Mesothelial cell of epicardium (in vitro differentiated cells): ENCODE measurements at regions not wholly inside any gene's neighbourhood (a gene's known extent, or its start where the extent isn't known, plus 50 kb on each side); places are given as distances from the start of the nearest gene placed in this dataset.

Experiments
- DNase-seq, 2 experiments: peaks; one replicate each; pipeline ENCODE4 v3.0.0; 2021; ENCODE audit warnings: low spot score in 2 of 2; ENCODE audit not compliant: unreplicated experiment in 2 of 2
- H3K27ac Mint-ChIP-seq: 2 replicates; pipeline ENCODE4 v1.8.0; 2021; ENCODE audit warnings: mixed read lengths
- H3K27me3 Mint-ChIP-seq: 2 replicates; pipeline ENCODE4 v1.8.0; 2021; ENCODE audit warnings: low read depth, mixed read lengths
- H3K36me3 Mint-ChIP-seq: 2 replicates; pipeline ENCODE4 v1.8.0; 2021; ENCODE audit warnings: mixed read lengths
- H3K4me1 Mint-ChIP-seq: 2 replicates; pipeline ENCODE4 v1.8.0; 2021; ENCODE audit warnings: mixed read lengths
- H3K4me3 Mint-ChIP-seq: 2 replicates; pipeline ENCODE4 v1.8.0; 2021; ENCODE audit warnings: mild to moderate bottlenecking, moderate library complexity, mixed read lengths
- H3K9me3 Mint-ChIP-seq: 2 replicates; pipeline ENCODE4 v1.8.0; 2021; ENCODE audit warnings: mixed read lengths
- CTCF ChIP-seq: fragments of 200-600 bp; sonication (generic); IDR thresholded peaks from one replicate; pipeline ENCODE4 v1.5.0; 2021; ENCODE audit warnings: antibody characterized with exemption; ENCODE audit not compliant: unreplicated experiment

DNA sequence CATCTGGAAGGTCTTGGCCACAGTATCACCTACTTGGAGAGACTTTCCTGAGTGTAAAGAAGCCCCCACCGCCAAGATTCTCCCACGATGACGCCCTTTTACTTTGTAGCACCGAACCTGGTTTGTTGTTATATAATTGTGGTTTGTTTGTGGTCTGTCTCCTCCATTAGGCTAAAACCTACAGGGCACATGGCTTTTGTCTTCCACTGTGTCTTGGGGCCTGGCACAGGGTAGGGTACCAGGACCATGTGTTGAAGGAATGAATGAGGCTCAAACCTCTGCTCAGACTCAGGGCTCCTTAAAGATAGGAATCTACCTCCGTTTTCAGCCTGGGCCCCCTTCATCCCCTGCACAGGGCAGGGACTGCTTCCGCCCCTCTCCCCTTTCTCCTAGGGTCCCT, 59.4 kb upstream of the CCDC167 start:
- Mint-ChIP-seq H3K27me3 (no peaks in the 10 kb centered on the region), H3K4me1 (peaks cover 52% of the 10 kb centered on the region), H3K27ac (no peak overlapping the region), H3K9me3 (no peaks in the 10 kb centered on the region), H3K4me3 (no peak overlapping the region), H3K36me3 (no peaks in the 10 kb centered on the region)
- TF ChIP-seq CTCF = no peak
- no peak for DNase-seq

DNA sequence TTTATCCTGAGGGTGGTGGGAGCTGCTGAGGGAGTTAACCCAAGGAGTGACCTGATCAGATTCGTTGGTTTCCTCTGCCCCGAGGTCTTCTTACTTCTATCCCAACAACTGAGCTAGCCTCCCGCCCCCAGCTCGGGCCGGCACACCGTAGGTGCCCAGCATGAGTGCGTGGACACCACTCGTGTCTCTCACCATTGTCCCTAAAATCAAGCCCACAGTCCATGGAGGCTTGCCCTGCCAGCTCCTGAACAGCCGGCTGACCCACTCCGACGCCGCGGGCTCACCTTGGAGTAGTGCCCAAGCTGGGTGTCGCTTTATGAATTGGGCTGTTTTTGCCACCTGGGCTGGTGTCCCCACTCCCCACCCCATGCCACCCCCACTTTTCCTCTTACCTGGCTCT, 59.0 kb upstream of the CCDC167 start:
- Mint-ChIP-seq H3K27ac (no peak overlapping the region), H3K4me3 (no peak overlapping the region), H3K4me1 (peaks cover 56% of the 10 kb centered on the region), H3K27me3 (no peaks in the 10 kb centered on the region), H3K9me3 (no peaks in the 10 kb centered on the region), H3K36me3 (no peaks in the 10 kb centered on the region)
- TF ChIP-seq CTCF = no peak
- no peak for DNase-seq

DNA sequence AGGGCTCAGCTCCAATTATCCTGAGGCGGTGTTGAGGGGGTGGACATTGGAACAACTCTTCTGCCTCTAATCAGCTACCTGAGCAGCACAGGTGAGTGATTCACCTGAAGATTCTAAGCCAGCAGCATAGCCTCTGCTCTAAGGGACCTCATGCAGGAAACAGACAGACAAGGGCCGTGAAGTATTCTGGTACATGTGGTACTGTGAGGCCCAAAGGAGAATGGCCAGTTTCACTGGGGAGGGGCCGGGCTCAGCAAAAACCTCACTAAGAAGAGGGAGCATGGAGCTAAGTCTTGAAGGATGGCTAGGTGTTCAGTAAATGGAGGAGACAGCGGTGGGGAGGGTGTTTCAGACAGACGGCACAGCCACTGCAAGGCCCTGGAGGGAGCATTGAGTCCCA, 58.5 kb upstream of the CCDC167 start:
- no peak for DNase-seq
- Mint-ChIP-seq H3K27me3 (no peaks in the 10 kb centered on the region), H3K9me3 (no peaks in the 10 kb centered on the region), H3K36me3 (no peaks in the 10 kb centered on the region), H3K4me1 (peaks cover 57% of the 10 kb centered on the region), H3K27ac (no peak overlapping the region), H3K4me3 (no peak overlapping the region)
- TF ChIP-seq CTCF = no peak

GRCh38 chr6:37557645-37558114, 58.0 kb upstream of the CCDC167 start:
- H3K27me3 Mint-ChIP-seq = no peaks in the 10 kb centered on the region
- peaks cover 60% of the 10 kb centered on the region for H3K4me1 Mint-ChIP-seq
- no peak overlapping the region for H3K4me3 Mint-ChIP-seq
- no peak for DNase-seq
- H3K36me3 Mint-ChIP-seq = no peaks in the 10 kb centered on the region
- H3K9me3 Mint-ChIP-seq = no peaks in the 10 kb centered on the region
- H3K27ac Mint-ChIP-seq = no peak overlapping the region
- no peak for TF ChIP-seq CTCF

DNA sequence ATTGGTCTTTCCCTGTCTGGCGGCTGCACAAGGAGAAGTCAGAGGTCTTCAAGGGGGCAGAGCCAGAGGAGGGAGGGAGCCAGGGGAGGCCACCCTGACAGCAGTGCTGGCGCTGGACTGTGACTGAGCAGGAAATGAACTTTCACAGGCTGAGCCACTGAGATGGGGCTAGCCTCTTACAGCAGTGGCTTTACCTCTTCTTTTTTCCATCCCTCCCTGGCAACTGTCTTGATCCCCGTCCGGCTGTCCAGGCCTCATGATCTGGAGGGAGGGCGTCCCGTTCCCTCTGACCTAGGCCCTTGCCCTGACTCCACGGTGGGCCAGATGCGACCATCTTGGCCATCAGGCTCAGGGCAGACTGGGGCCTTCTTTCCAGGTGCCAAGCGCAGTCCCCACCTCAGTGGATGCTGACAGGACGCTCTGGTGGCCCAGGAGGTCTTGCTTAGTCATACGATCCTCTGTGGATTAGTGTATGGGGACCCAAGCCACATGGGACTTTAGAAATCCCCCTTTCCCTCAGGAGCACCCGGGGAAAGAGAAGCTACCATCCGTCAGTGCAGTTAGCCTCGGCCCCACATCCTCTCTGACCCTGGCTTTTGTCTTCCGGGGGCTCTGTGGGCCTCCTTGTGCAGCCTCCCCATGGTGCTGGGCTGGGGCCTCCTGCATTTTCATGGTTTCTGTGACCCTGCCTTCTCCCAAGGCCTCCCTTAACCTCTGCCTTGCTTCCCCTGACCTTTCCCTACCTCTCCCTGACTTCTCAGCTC, 57.4 kb upstream of the CCDC167 start:
- no peak for TF ChIP-seq CTCF
- Mint-ChIP-seq H3K27ac (no peak overlapping the region), H3K4me1 (peaks cover 63% of the 10 kb centered on the region), H3K4me3 (no peak overlapping the region), H3K36me3 (no peaks in the 10 kb centered on the region), H3K27me3 (no peaks in the 10 kb centered on the region), H3K9me3 (no peaks in the 10 kb centered on the region)
- DNase-seq = no peak
